Stimulated activated naive B cell treated with anti-CD40 and anti-IgM and Interleukin-4, amounts not matched to agents 10 μg/mL and 1 μg/mL and 100 μg/mL, for 72 hours (primary cell): ENCODE measurements at regions not wholly inside any gene's neighbourhood (a gene's known extent, or its start where the extent isn't known, plus 50 kb on each side); places are given as distances from the start of the nearest gene placed in this dataset.

Source experiments
- ATAC-seq, 2 donors: fragments of 150-1000 bp; cut with Tn5 transposase; replicated peaks; 2 replicates each; pipeline ENCODE4 v1.10.0; 2021; ENCODE audit warnings: moderate library complexity in 1 of 2
- DNase-seq: peaks from one replicate; pipeline ENCODE4 v3.0.0; 2021
- H3K27ac Mint-ChIP-seq: one replicate; pipeline ENCODE4 v1.8.0; 2022; ENCODE audit warnings: mild to moderate bottlenecking, mixed read lengths
- H3K27me3 Mint-ChIP-seq, 2 donors: one replicate each; pipeline ENCODE4 v1.8.0; 2022; ENCODE audit warnings: mixed read lengths in 2 of 2
- H3K36me3 Mint-ChIP-seq, 2 donors: one replicate each; pipeline ENCODE4 v1.8.0; 2022; ENCODE audit warnings: mixed read lengths in 2 of 2, mild to moderate bottlenecking in 1 of 2
- H3K4me1 Mint-ChIP-seq, 2 donors: one replicate each; pipeline ENCODE4 v1.8.0; 2022; ENCODE audit warnings: mixed read lengths in 2 of 2, mild to moderate bottlenecking in 1 of 2
- H3K4me3 Mint-ChIP-seq, 2 donors: one replicate each; pipeline ENCODE4 v1.8.0; 2022; ENCODE audit warnings: mild to moderate bottlenecking in 2 of 2, mixed read lengths in 2 of 2, moderate library complexity in 1 of 2
- H3K9me3 Mint-ChIP-seq, 2 donors: one replicate each; pipeline ENCODE4 v1.8.0; 2022; ENCODE audit warnings: mixed read lengths in 2 of 2, mild to moderate bottlenecking in 1 of 2

DNA sequence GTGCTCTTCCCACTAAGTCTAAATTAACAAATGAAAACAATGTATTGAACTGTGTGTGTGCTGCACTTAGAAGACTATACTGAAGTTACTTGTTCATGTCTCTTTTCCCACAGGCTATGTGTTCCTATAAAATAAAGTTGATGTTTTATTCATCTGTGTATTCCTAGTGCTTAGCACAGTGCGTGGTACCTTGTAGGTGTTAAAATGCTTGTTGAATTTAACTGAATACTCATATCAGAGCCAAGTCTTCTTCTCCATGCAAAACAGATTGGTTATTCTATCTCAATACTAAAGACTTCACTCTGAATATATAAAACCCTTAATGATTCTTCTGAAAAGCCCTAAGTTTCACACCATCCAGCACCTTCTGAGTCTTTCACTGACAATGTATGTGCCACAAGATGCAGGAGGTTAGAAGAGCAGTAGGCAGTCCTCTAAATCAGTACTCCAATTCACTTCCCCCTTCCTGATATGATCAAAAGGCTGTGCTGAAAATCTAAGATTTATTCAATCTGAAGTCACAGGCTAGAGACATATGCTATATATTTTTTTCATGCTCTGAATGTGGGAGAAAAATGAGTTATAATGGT lies 231.7 kb upstream of the CCDC150 start:
- Mint-ChIP-seq H3K27ac (no peak overlapping the region), H3K4me1 (no peaks in the 10 kb centered on the region), H3K36me3 (no peaks in the 10 kb centered on the region), H3K27me3 (no peaks in the 10 kb centered on the region), H3K4me3 (no peak overlapping the region), H3K9me3 (no peaks in the 10 kb centered on the region)
- DNase-seq (no peak), ATAC-seq (peak in 1 of 2 donors; percentile 29)

DNA sequence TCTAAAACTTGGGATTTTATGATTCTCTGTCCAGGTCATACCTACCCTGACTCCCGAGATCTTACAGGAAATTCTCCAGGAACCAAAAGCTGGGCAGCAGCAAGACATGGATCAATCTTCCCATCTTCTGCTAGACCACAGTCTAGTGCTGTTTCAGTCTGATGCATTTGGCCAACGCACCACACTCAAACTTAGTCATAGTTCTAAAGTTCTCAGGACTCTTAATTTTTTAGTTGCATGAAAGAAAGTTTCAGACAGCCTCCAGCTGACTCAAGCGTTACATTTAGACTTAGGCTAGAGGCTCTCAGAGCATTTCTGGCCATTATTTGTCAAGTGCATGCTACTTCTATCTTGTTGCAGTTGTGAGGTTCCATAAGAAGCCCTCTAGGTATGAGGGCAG lies 230.1 kb upstream of the CCDC150 start:
- H3K27ac Mint-ChIP-seq, result no peak overlapping the region
- no peaks in the 10 kb centered on the region for H3K27me3 Mint-ChIP-seq
- peaks cover 8 to 11% of the 10 kb centered on the region in 2 donors for H3K4me1 Mint-ChIP-seq
- no peaks in the 10 kb centered on the region for H3K36me3 Mint-ChIP-seq
- no peaks in the 10 kb centered on the region for H3K9me3 Mint-ChIP-seq
- no peak overlapping the region for H3K4me3 Mint-ChIP-seq
- no peak for ATAC-seq
- DNase-seq, result no peak

DNA sequence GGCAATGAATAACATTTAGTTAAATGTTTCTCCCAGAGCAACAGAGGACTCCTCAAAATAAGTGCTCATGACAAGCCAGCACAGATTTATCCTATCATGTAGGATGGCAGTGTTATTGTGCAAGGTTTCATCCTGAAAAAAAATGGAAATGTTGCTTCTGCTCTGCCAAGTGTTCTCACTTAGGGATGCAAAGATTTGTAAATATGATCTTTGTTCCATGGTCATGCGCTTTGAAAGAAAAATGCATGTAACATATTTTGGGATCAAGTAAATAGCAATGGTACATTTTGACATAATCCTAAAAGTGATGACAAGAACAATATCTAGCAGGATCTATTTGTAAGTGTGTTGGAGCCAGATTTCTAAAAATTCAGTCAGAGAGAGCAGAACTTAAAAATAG lies 229.5 kb upstream of the CCDC150 start:
- no peak overlapping the region for H3K4me3 Mint-ChIP-seq
- peaks cover 13 to 17% of the 10 kb centered on the region in 2 donors for H3K4me1 Mint-ChIP-seq
- ATAC-seq (no peak), DNase-seq (no peak)
- no peaks in the 10 kb centered on the region for H3K27me3 Mint-ChIP-seq
- no peak overlapping the region for H3K27ac Mint-ChIP-seq
- H3K36me3 Mint-ChIP-seq, result peaks cover 0 to under 1% of the 10 kb centered on the region in 2 donors
- H3K9me3 Mint-ChIP-seq, result peaks cover 0 to 2% of the 10 kb centered on the region in 2 donors

DNA sequence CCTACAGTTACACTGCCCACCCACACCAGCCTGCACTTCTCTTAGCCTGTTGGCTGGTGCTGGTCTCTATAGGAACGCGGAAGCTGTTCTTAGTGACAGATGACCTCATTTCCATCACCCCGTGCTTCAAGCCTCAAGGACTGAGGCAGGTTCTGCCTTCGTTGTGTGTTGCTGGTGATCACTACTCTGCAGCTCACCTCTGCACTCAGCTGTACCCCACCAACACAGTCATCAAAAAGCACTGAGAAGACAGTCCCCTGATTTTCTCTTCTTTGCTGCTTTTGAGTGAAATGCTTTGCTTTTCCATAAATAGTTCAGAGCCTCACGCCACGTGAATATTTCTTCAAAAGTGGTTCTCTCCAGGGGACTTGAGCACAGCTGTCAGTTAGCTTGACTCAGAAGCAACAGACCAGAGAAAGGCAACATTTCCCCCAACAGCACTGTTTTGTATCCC lies 225.7 kb upstream of the CCDC150 start:
- Mint-ChIP-seq H3K36me3 (peaks cover 0 to 7% of the 10 kb centered on the region in 2 donors), H3K27ac (peak overlapping the region; percentile 72), H3K4me1 (peaks cover 19 to 25% of the 10 kb centered on the region in 2 donors), H3K27me3 (no peaks in the 10 kb centered on the region), H3K4me3 (peak overlapping the region; percentile 26 to 53), H3K9me3 (peaks cover 4% of the 10 kb centered on the region in 2 donors)
- ATAC-seq (peak; percentile 93 to 95), DNase-seq (no peak)

DNA sequence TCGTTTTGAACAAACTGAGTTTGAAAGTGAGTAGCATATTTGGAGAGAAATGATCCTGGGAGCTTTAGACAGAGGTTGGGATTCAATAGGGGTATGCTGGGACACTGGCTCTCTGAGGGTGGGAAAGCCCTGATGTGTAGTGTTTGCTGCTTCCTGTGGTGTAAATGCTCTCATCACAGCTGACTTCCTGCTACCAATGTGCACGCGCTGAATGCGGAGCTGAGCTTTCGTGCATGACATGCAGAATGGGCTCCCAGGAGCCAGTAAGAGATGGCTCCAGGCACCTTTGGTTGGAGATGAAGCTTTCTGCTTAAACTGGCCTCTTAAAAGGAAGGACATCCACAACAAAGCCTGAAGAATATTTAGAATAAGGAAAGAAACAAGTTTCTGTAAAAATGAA lies 224.1 kb upstream of the CCDC150 start:
- H3K4me1 Mint-ChIP-seq, result peaks cover 19 to 25% of the 10 kb centered on the region in 2 donors
- H3K9me3 Mint-ChIP-seq, result peaks cover 4% of the 10 kb centered on the region in 2 donors
- H3K27me3 Mint-ChIP-seq, result no peaks in the 10 kb centered on the region
- peak overlapping the region; percentile 17 for H3K27ac Mint-ChIP-seq
- peaks cover 0 to 7% of the 10 kb centered on the region in 2 donors for H3K36me3 Mint-ChIP-seq
- H3K4me3 Mint-ChIP-seq, result peak overlapping the region in 1 of 2 donors; percentile 59
- DNase-seq (no peak), ATAC-seq (peak in 1 of 2 donors; percentile 51)

DNA sequence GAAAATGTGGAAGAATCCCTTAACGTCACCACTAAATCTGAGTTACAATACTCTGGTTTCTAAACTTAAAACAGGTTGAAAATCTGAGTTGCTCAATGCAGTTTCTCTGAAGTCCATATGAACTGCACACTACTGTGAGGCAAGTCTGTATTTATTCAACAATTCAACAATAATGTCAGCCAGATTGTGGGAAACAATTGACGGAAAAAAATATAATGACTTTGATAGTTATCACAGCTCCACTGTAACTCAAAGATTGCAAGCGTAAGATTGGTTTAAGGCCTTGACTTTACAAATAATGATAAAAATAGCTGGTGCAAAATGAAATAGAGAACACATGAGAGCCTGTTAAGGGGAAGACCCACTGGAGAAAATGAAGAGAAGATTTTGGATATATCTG lies 219.4 kb upstream of the CCDC150 start:
- Mint-ChIP-seq H3K4me1 (peaks cover 4 to 6% of the 10 kb centered on the region in 2 donors), H3K4me3 (no peak overlapping the region), H3K27me3 (no peaks in the 10 kb centered on the region), H3K27ac (no peak overlapping the region), H3K36me3 (peaks cover 0 to 5% of the 10 kb centered on the region in 2 donors), H3K9me3 (peaks cover under 1 to 4% of the 10 kb centered on the region in 2 donors)
- ATAC-seq (no peak), DNase-seq (no peak)

DNA sequence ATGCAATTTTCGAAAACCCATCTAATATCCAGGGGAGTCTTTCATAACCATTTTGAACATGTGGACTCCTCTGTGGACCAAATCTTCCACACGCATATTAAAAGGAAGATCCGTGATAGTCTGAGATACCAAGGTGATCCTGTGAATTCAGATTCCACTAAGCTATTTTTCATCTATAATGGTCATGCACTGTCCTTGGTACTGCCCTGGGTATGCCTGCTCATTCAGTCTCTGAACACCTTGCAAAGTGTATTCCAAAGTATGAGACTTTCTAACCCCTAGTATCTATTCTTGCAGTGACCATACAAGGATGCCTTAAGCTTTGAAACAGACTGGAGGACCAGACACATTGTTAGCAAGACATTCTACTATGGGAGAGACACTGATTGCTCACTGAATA lies 217.6 kb upstream of the CCDC150 start:
- Mint-ChIP-seq H3K4me3 (no peak overlapping the region), H3K27ac (no peak overlapping the region), H3K9me3 (no peaks in the 10 kb centered on the region), H3K36me3 (no peaks in the 10 kb centered on the region), H3K4me1 (no peaks in the 10 kb centered on the region), H3K27me3 (no peaks in the 10 kb centered on the region)
- ATAC-seq, result no peak
- no peak for DNase-seq

DNA sequence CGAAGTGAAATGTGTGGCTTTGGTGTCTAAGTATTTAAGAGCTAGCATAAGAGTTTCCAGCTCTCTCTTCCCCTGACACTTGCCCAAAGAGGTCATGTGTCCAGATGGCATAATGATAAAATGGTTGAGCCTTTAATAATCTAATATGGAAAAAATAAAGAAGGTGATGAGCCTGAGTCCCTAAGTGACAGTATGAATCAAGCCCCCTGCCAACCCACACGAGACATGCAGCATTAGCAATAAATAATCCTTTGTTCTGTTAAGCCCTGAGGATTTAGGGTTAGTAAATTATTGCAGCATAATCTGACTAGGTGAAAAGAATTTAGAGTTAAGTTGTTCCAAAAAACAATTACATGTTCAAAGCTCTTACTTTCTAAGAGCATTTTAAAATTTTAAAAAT lies 217.2 kb upstream of the CCDC150 start:
- peaks cover under 1 to 2% of the 10 kb centered on the region in 2 donors for H3K4me1 Mint-ChIP-seq
- H3K27me3 Mint-ChIP-seq, result no peaks in the 10 kb centered on the region
- no peaks in the 10 kb centered on the region for H3K9me3 Mint-ChIP-seq
- H3K4me3 Mint-ChIP-seq, result no peak overlapping the region
- H3K36me3 Mint-ChIP-seq, result no peaks in the 10 kb centered on the region
- H3K27ac Mint-ChIP-seq, result no peak overlapping the region
- no peak for ATAC-seq
- DNase-seq, result no peak

DNA sequence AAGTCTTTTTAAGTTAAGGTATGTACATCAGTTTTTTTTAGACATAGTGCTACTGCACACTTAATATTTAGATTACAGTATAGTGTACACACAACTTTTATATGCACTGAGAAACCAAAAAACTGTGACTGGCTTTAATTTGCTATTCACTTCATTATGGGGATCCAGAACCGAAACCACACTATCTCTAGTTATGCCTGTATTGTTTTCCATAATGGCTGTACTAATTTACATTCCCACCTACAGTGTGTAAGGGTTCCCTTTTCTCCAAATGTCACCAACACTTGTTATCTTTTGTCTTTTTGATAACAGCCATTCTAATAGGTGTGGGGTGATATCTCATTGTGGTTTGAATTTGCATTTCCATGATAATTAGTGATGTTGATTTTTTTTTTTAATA lies 213.4 kb upstream of the CCDC150 start:
- Mint-ChIP-seq H3K4me3 (no peak overlapping the region), H3K9me3 (peaks cover 0 to 4% of the 10 kb centered on the region in 2 donors), H3K27me3 (no peaks in the 10 kb centered on the region), H3K36me3 (peaks cover 0 to 6% of the 10 kb centered on the region in 2 donors), H3K4me1 (peaks cover 19 to 37% of the 10 kb centered on the region in 2 donors), H3K27ac (no peak overlapping the region)
- DNase-seq, result no peak
- peak; percentile 60 to 65 for ATAC-seq

DNA sequence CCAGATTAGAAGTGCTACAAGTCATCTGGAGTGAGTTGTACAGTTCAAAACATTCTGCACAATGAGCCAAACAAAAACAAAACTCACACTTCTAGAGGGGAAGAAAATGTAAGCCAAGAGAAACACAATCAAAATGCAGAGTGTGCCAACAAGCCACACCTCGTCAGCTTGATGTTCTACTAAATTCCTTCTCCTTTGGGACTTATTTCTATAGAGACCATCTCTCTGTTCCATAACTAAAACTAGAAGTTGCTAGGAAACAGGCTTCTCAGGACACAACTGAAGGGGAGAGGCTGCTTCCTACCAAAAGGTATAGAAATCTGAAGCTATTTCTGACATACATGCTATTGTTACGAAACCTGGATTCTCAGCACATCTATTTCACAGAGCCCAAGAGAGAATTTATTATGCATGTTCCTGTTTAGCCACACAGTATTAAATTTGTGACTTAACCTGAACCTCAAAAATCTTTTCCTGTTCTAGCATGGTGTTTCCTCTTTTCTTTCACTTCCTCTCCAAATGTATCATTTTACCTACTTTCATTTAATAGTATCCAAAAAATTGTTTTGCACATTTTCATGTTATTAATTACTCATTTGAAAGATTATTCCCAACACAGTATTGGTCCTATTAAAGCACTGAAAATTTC lies 211.4 kb upstream of the CCDC150 start:
- H3K4me1 Mint-ChIP-seq, result peaks cover 19 to 37% of the 10 kb centered on the region in 2 donors
- no peak for DNase-seq
- peak overlapping the region in 1 of 2 donors; percentile 23 for H3K4me3 Mint-ChIP-seq
- peaks cover 0 to 4% of the 10 kb centered on the region in 2 donors for H3K9me3 Mint-ChIP-seq
- no peaks in the 10 kb centered on the region for H3K27me3 Mint-ChIP-seq
- H3K27ac Mint-ChIP-seq, result no peak overlapping the region
- peaks cover 0 to 6% of the 10 kb centered on the region in 2 donors for H3K36me3 Mint-ChIP-seq
- peak; percentile 58 to 72 for ATAC-seq

DNA sequence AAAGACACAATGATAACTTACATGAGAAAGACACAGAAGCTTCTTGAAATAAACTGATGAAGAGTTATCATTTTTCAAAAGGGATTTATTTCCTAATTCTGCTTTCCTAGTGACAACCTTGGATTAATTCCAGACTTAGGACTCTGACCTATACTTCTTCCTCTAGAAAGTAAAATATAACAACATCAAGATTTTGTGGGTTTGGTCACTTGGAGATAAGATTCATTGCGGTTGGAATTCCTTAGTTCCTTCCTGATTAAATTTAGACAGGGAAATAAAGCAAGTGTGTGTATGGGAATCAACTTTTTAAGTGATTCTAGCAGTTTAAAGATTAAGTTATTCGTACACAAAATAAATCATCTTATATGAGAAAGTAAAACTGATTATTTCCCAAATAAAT lies 208.4 kb upstream of the CCDC150 start:
- Mint-ChIP-seq H3K27me3 (no peaks in the 10 kb centered on the region), H3K4me1 (peaks cover 19 to 37% of the 10 kb centered on the region in 2 donors), H3K9me3 (peaks cover 0 to 4% of the 10 kb centered on the region in 2 donors), H3K4me3 (no peak overlapping the region), H3K27ac (no peak overlapping the region), H3K36me3 (peaks cover 0 to 6% of the 10 kb centered on the region in 2 donors)
- DNase-seq (no peak), ATAC-seq (no peak)

DNA sequence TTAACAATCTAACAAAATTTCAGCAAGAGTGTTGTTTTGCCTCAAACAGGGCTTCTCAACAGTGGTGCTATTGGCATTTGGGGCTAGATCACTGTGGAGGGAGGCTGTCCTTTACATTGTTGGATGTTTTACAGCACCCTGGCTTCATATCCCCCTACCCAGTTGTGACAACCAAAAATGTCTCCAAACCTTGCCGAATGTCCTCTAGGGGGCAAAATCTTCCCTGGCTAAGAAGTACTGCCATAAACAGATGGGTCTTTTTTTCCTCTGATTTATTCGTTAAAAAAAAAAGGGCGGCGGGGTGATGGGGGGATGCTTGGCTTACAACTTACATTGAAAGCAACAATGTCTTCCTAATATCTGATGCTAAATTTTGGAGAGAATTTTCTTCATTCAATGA lies 207.6 kb upstream of the CCDC150 start:
- H3K36me3 Mint-ChIP-seq, result peaks cover 0 to 6% of the 10 kb centered on the region in 2 donors
- H3K27me3 Mint-ChIP-seq, result peaks cover 0 to 3% of the 10 kb centered on the region in 2 donors
- H3K9me3 Mint-ChIP-seq, result peaks cover 0 to 5% of the 10 kb centered on the region in 2 donors
- no peak for DNase-seq
- H3K4me1 Mint-ChIP-seq, result peaks cover 19 to 37% of the 10 kb centered on the region in 2 donors
- no peak overlapping the region for H3K27ac Mint-ChIP-seq
- no peak overlapping the region for H3K4me3 Mint-ChIP-seq
- no peak for ATAC-seq

DNA sequence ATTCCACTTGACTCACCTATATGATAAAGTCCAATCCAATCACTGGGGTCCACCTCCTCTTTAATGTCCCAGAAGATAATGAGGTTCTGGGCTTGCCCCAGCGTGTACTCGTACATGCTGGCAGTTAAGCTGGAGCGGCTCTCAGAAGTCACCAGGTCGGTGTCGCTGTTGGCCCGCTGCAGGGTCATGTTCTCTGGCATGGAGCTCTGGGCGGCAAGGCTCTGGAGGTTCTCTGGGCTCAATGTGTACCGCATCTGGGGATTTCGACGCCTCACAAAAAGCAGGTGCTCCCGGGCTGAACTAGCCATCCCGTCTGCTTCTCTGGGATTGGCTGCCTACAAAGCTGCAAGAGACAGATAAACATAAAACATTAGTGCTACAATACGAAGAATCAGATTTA lies 206.4 kb upstream of the CCDC150 start:
- Mint-ChIP-seq H3K27me3 (peaks cover 0 to 5% of the 10 kb centered on the region in 2 donors), H3K36me3 (peaks cover 0 to 6% of the 10 kb centered on the region in 2 donors), H3K4me3 (no peak overlapping the region), H3K4me1 (peaks cover 14 to 27% of the 10 kb centered on the region in 2 donors), H3K27ac (no peak overlapping the region), H3K9me3 (peaks cover 0 to 6% of the 10 kb centered on the region in 2 donors)
- ATAC-seq, result no peak
- DNase-seq, result no peak

DNA sequence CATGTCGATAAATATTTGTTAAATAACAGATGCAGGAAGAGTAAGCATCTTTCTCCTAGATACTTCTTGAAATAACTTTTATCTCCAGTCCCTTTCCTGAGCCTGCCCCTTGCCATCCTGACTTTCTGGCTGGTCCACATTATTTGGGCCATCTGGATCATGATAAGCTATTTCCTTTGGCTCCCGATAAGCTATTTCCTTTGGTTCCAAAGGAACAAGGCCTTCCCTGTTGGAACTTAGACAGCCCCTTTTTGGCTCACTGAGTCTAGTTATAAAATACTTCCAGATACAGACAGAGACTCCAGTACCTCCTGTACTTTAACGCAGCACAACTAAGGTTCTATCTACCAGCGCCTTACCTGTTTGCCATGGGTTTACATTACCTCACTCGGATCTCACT lies 205.3 kb upstream of the CCDC150 start:
- Mint-ChIP-seq H3K4me1 (peaks cover 7 to 16% of the 10 kb centered on the region in 2 donors), H3K27ac (no peak overlapping the region), H3K27me3 (peaks cover 0 to 5% of the 10 kb centered on the region in 2 donors), H3K4me3 (no peak overlapping the region), H3K9me3 (peaks cover 0 to 4% of the 10 kb centered on the region in 2 donors), H3K36me3 (peaks cover 0 to 6% of the 10 kb centered on the region in 2 donors)
- ATAC-seq (no peak), DNase-seq (no peak)

DNA sequence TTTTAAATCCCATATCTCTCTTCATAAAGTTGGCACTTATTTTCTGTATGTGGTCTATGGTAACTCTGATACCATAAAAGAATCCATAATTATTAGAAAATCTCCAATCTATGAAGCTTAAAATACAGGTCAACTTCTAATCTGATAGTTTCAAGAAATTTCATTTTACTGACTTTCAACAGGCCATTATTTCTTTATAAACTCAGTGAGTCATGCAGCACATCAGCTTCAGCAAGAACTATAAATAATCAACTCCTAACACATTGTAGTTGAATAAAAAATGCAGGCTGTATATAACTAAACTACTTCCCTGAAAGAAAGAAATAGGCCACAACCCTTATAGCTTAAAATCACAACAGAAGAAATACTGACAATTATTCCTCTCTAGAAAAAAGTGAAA lies 204.3 kb upstream of the CCDC150 start:
- DNase-seq (no peak), ATAC-seq (no peak)
- H3K4me1 Mint-ChIP-seq, result peaks cover 3 to 7% of the 10 kb centered on the region in 2 donors
- H3K36me3 Mint-ChIP-seq, result no peaks in the 10 kb centered on the region
- H3K27me3 Mint-ChIP-seq, result peaks cover 0 to 5% of the 10 kb centered on the region in 2 donors
- H3K4me3 Mint-ChIP-seq, result no peak overlapping the region
- H3K27ac Mint-ChIP-seq, result no peak overlapping the region
- H3K9me3 Mint-ChIP-seq, result peaks cover 0 to 2% of the 10 kb centered on the region in 2 donors
